GM19239 (cell line): ENCODE measurements at regions not wholly inside any gene's neighbourhood (a gene's known extent, or its start where the extent isn't known, plus 50 kb on each side); places are given as distances from the start of the nearest gene placed in this dataset.

Experiments
- DNase-seq: peaks from one replicate; pipeline ENCODE4 v3.0.0; 2011; ENCODE audit warnings: low spot score; ENCODE audit not compliant: insufficient read length
- FAIRE-seq: peaks from 2 replicates; lab custom pipeline; 2011; peaks lifted over from hg19 to GRCh38; lab: Jason Lieb, UNC

GRCh38 chr3:135891121-135891520 lies 74.4 kb upstream of the PPP2R3A start:
- no peak for FAIRE-seq
- no peak for DNase-seq

- DNase-seq: peak; percentile 10
- peak; percentile 72 for FAIRE-seq
Measured at GRCh38 chr3:135895106-135895733, 70.3 kb upstream of the PPP2R3A start.

- FAIRE-seq (no peak), DNase-seq (no peak)
Measured at GRCh38 chr3:135895734-135896121, 69.8 kb upstream of the PPP2R3A start.

- DNase-seq: no peak
- no peak for FAIRE-seq
Measured at GRCh38 chr3:135896613-135897012, 68.9 kb upstream of the PPP2R3A start.

- no peak for DNase-seq
- no peak for FAIRE-seq
Measured at GRCh38 chr3:135897715-135898114, 67.8 kb upstream of the PPP2R3A start.

- no peak for DNase-seq
- FAIRE-seq: no peak
Measured at GRCh38 chr3:135898774-135899173, 66.8 kb upstream of the PPP2R3A start.

GRCh38 chr3:135905058-135905724 lies 60.3 kb upstream of the PPP2R3A start:
- FAIRE-seq (no peak), DNase-seq (no peak)

GRCh38 chr3:135907422-135908165 lies 57.9 kb upstream of the PPP2R3A start:
- DNase-seq (no peak), FAIRE-seq (no peak)

- FAIRE-seq (no peak), DNase-seq (no peak)
Measured at GRCh38 chr3:135908225-135908624, 57.3 kb upstream of the PPP2R3A start.

GRCh38 chr3:135908737-135909136 lies 56.8 kb upstream of the PPP2R3A start:
- FAIRE-seq: no peak
- no peak for DNase-seq

- no peak for FAIRE-seq
Measured at GRCh38 chr3:135911110-135911509, 54.4 kb upstream of the PPP2R3A start.

GRCh38 chr3:135915206-135915605 lies 50.3 kb upstream of the PPP2R3A start:
- no peak for FAIRE-seq
- DNase-seq: no peak

More at GRCh38 chr3:135911110-135911509, 54.4 kb upstream of the PPP2R3A start:
- DNase-seq: no peak
